Uterus (tissue), 3 donors: ENCODE measurements at regions not wholly inside any gene's neighbourhood (a gene's known extent, or its start where the extent isn't known, plus 50 kb on each side); places are given as distances from the start of the nearest gene placed in this dataset.
"Not testable (repeated sequence)": the region's sequence is repeated elsewhere in the genome, so short reads cannot be mapped to it uniquely, and the experiment has no call there.

Experiments
- DNase-seq, 2 donors: peaks; one replicate each; pipeline ENCODE4 v3.0.0-alpha.2; 2019 to 2020
- H3K27ac ChIP-seq, 2 donors: fragments of 200-600 bp; sonication (generic); 1 replicate in 1 of 2; 2 replicates in 1 of 2; pipeline ENCODE4 v1.5.1; 2016 to 2018
- H3K27me3 ChIP-seq, 2 donors: fragments of 200-600 bp; sonication (generic); one replicate each; pipeline ENCODE4 v1.5.1; 2018 to 2019; ENCODE audit warnings: control low read depth in 1 of 2
- H3K36me3 ChIP-seq, 2 donors: fragments of 200-600 bp; sonication (generic); one replicate each; pipeline ENCODE4 v1.5.1; 2019; ENCODE audit warnings: control low read depth in 1 of 2
- H3K4me1 ChIP-seq, 2 donors: fragments of 200-600 bp; sonication (generic); one replicate each; pipeline ENCODE4 v1.5.1; 2018 to 2019; ENCODE audit warnings: control low read depth in 1 of 2
- H3K4me3 ChIP-seq, 2 donors: fragments of 200-600 bp; sonication (generic); 1 replicate in 1 of 2; 2 replicates in 1 of 2; pipeline ENCODE4 v1.5.1; 2018 to 2019; ENCODE audit warnings: mild to moderate bottlenecking in 1 of 2
- H3K9me3 ChIP-seq, 2 donors: fragments of 200-600 bp; sonication (generic); one replicate each; pipeline ENCODE4 v1.5.1; 2019; ENCODE audit warnings: control low read depth in 1 of 2
- CTCF ChIP-seq, 4 experiments: fragments of 200-600 bp in 2 of 4; fragments of 450-650 bp in 2 of 4; sonication (generic) in 2 of 4; IDR thresholded peaks; one replicate each; pipeline ENCODE4 v1.5.1; 2016 to 2019; ENCODE audit warnings: antibody characterized with exemption in 4 of 4, mild to moderate bottlenecking in 2 of 4, moderate library complexity in 1 of 4
- POLR2A ChIP-seq, 2 donors: fragments of 450-650 bp; IDR thresholded peaks; one replicate each; pipeline ENCODE4 v1.6.1; 2016; ENCODE audit warnings: antibody characterized with exemption in 2 of 2, mild to moderate bottlenecking in 1 of 2, moderate library complexity in 1 of 2
- intact Hi-C: fragments of 100-400 bp; cut with DNase I; formaldehyde crosslinking; loops from one replicate; pipeline ENCODE4 v1.15.1; 2023; ENCODE audit warnings: low total_unique reads
- donor health status: DM: yes; HTN: yes; CAD: no.

- Histone ChIP-seq H3K27ac (no peak overlapping the region), H3K9me3 (no peaks in the 10 kb centered on the region), H3K36me3 (no peaks in the 10 kb centered on the region), H3K27me3 (no peaks in the 10 kb centered on the region), H3K4me1 (no peaks in the 10 kb centered on the region), H3K4me3 (no peak overlapping the region)
- intact Hi-C loops, result no loop called here
- TF ChIP-seq CTCF (IDR thresholded peaks at IDR 0.05), result no peak
- TF ChIP-seq POLR2A (IDR thresholded peaks at IDR 0.05), result no peak
- no peak for DNase-seq
Measured at GRCh38 chr13:62387647-62388046, 972.0 kb upstream of the PCDH20 start.

GRCh38 chr13:62379241-62379640 lies 963.6 kb upstream of the PCDH20 start:
- H3K36me3 ChIP-seq, H3K27ac ChIP-seq, intact Hi-C loops, H3K4me1 ChIP-seq, H3K9me3 ChIP-seq, H3K27me3 ChIP-seq, H3K4me3 ChIP-seq, DNase-seq: not testable (repeated sequence)

- intact Hi-C loops, result no loop called here
- Histone ChIP-seq H3K9me3 (no peaks in the 10 kb centered on the region), H3K36me3 (no peaks in the 10 kb centered on the region), H3K4me1 (no peaks in the 10 kb centered on the region), H3K27ac (no peak overlapping the region), H3K4me3 (no peak overlapping the region), H3K27me3 (no peaks in the 10 kb centered on the region)
- TF ChIP-seq POLR2A (IDR thresholded peaks at IDR 0.05), result no peak
- TF ChIP-seq CTCF (IDR thresholded peaks at IDR 0.05), result no peak
- no peak for DNase-seq
Measured at GRCh38 chr13:62377838-62378237, 962.2 kb upstream of the PCDH20 start.

- DNase-seq, result no peak
- TF ChIP-seq POLR2A (IDR thresholded peaks at IDR 0.05) (no peak), CTCF (IDR thresholded peaks at IDR 0.05) (no peak)
- intact Hi-C loops, result no loop called here
Measured at GRCh38 chr13:62375653-62376052, 960.0 kb upstream of the PCDH20 start.

GRCh38 chr13:62371737-62372136 lies 956.1 kb upstream of the PCDH20 start:
- H3K27me3 ChIP-seq, result no peaks in the 10 kb centered on the region
- H3K9me3 ChIP-seq, result no peaks in the 10 kb centered on the region
- H3K4me1 ChIP-seq, result no peaks in the 10 kb centered on the region
- TF ChIP-seq POLR2A (IDR thresholded peaks at IDR 0.05), result no peak
- TF ChIP-seq CTCF (IDR thresholded peaks at IDR 0.05), result no peak
- H3K27ac ChIP-seq, result no peak overlapping the region
- no peaks in the 10 kb centered on the region for H3K36me3 ChIP-seq
- intact Hi-C loops, result no loop called here
- H3K4me3 ChIP-seq, result no peak overlapping the region
- no peak for DNase-seq

More at GRCh38 chr13:62375653-62376052, 960.0 kb upstream of the PCDH20 start:
- Histone ChIP-seq H3K36me3 (no peaks in the 10 kb centered on the region), H3K27me3 (no peaks in the 10 kb centered on the region), H3K4me3 (no peak overlapping the region), H3K4me1 (no peaks in the 10 kb centered on the region), H3K9me3 (no peaks in the 10 kb centered on the region), H3K27ac (no peak overlapping the region)

GRCh38 chr13:62367971-62368370 lies 952.3 kb upstream of the PCDH20 start:
- DNase-seq, H3K4me1 ChIP-seq, H3K36me3 ChIP-seq, intact Hi-C loops, H3K27me3 ChIP-seq, H3K27ac ChIP-seq, H3K4me3 ChIP-seq, H3K9me3 ChIP-seq: not testable (repeated sequence)
